ENCODE measurements at regions not wholly inside any gene's neighbourhood (a gene's known extent, or its start where the extent isn't known, plus 50 kb on each side); places are given as distances from the start of the nearest gene placed in this dataset.
"Not testable (repeated sequence)": the region's sequence is repeated elsewhere in the genome, so short reads cannot be mapped to it uniquely, and the experiment has no call there.

- DNase-seq (ENCODE audit: low read depth): no peak
These were observed 607.3 kb downstream of the ANKRD50 start for GRCh38 chr4:124105212-124105611.

GRCh38 chr4:124111411-124111810, 601.1 kb downstream of the ANKRD50 start:
- no peak for DNase-seq (ENCODE audit: low read depth)

DNA sequence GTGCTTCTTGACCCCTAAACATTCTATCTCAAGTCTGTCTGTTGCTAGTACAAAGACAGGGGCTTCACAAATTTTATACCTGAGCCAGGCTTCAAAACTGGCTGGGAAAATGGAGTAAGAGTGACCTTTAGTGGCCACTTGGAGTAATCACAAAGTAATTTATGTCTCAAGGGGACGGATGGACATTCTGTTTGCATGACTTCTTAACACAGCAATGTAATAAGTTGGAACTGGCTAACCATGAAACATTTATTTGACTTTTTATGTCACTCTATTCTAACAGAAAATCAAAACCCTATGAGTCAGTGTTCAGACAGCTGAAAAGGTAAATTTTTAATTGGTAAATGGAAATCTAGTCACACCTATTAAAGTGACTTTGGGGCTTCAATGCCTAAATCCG, 600.6 kb downstream of the ANKRD50 start:
- DNase-seq (ENCODE audit: low read depth): no peak

- DNase-seq (ENCODE audit: low read depth): no peak
These were observed 594.5 kb downstream of the ANKRD50 start for GRCh38 chr4:124118061-124118460.

DNA sequence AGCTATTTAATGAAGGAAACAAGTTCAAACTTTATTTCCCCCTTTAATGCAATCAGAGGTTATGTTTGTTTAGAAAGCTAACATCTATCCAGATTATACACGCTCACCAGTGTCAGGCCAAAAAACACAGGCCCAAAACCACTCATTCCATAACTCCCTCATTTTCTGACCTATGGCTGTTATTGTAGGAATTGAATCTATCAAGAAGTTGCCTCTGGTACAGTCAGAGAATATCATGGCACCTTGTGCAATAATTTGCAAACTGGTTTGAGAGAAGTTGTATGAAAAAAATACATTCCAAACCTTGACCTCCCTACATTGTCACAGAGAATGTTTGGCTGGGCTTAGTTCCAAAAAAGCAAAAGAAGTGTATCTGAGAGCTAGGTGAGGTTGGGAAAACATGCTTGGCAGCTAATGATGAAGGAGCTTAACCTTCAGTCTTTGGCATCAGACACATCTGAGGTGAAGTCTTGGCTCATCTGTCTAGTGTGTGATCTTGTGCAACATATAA, 591.0 kb downstream of the ANKRD50 start:
- DNase-seq (ENCODE audit: low read depth): no peak

- no peak for DNase-seq (ENCODE audit: low read depth)
These were observed 589.4 kb downstream of the ANKRD50 start for GRCh38 chr4:124123181-124123580.

- no peak for DNase-seq (ENCODE audit: low read depth)
These were observed 588.8 kb downstream of the ANKRD50 start for GRCh38 chr4:124123721-124124120.

- not testable (repeated sequence) for DNase-seq (ENCODE audit: low read depth)
These were observed 581.2 kb downstream of the ANKRD50 start for GRCh38 chr4:124131324-124131723.

DNA sequence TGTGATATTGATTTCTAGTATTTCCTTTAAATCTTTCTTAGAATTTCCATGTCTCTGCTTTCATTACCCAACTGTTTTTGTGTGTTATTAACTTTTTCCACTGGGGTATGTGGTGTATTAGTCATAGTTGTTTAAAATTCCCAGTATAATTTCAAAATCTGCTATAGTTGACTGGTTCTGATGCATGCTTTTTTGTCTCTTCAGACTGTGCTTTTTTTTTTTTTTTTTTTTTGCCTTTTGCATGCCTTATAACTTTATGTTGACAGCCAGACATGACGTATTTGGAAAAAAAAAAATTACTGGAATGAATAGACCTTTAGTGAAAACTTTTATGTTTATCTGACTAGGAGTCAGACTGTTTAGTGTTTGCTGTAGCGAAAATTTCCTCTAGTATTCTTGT, 580.4 kb downstream of the ANKRD50 start:
- DNase-seq (ENCODE audit: low read depth): no peak

GRCh38 chr4:124133753-124134152, 578.8 kb downstream of the ANKRD50 start:
- no peak for DNase-seq (ENCODE audit: low read depth)

GRCh38 chr4:124135409-124135813, 577.1 kb downstream of the ANKRD50 start:
- DNase-seq (ENCODE audit: low read depth): no peak

GRCh38 chr4:124139044-124139443, 573.5 kb downstream of the ANKRD50 start:
- no peak for DNase-seq (ENCODE audit: low read depth)

DNA sequence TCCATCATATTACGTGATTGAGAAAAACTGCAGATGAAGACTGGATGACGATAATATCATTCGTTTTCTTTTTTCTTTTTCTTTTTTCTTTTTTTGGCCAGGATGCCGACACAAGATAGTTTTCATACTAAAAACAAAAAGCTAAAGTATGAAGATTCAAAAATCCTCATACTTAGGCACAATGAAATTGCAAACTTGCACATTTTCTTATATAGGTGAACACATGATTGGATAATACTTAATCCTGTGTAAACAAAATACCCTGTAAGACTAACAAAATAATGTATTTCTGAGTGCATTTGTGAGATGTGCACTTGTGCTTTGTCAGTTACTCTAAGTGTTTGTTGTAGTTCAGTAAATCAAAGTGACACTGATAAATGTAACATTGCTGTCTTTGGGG, 568.9 kb downstream of the ANKRD50 start:
- no peak for DNase-seq (ENCODE audit: low read depth)

GRCh38 chr4:124144238-124144654, 568.3 kb downstream of the ANKRD50 start:
- no peak for DNase-seq (ENCODE audit: low read depth)

- no peak for DNase-seq (ENCODE audit: low read depth)
These were observed 566.5 kb downstream of the ANKRD50 start for GRCh38 chr4:124146068-124146467.

GRCh38 chr4:124151031-124151430, 561.5 kb downstream of the ANKRD50 start:
- DNase-seq (ENCODE audit: low read depth): no peak

- DNase-seq (ENCODE audit: low read depth): no peak
These were observed 560.4 kb downstream of the ANKRD50 start for GRCh38 chr4:124152132-124152531.

GRCh38 chr4:124155239-124155638, 557.3 kb downstream of the ANKRD50 start:
- DNase-seq (ENCODE audit: low read depth): no peak

DNA sequence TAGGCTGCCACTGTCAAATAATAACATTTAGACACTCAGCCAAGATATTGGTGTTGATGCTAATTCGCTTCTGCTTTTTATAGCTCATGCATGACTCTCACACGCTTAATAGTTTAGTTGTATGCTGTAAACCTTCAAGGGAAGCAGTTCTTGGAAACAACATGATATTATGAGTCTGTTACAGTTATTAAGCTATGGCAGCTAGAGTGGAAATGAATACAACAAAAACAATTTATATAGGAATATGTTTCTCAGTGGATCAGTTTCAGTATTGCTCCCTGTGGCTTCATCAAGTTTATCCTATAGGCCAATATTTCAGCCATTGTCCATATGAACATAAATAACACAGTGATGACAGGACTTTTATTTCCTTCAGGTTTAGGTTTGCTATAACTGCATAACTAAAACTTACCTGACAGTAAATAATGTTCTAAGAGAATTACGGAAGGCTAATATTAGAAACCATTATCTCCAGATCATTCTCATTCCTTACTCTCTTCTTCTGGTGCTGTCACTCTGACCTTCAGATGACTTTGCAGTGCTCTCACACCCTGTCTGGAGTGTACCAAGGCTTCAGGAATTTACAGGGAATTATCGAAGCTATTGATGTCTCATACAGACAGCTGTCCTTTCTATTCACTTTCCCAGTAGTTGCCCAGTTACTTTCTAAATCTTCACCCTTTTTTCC, 555.0 kb downstream of the ANKRD50 start:
- no peak for DNase-seq (ENCODE audit: low read depth)

GRCh38 chr4:124163401-124163800, 549.1 kb downstream of the ANKRD50 start:
- no peak for DNase-seq (ENCODE audit: low read depth)

- no peak for DNase-seq (ENCODE audit: low read depth)
These were observed 544.9 kb downstream of the ANKRD50 start for GRCh38 chr4:124167602-124168001.

DNA sequence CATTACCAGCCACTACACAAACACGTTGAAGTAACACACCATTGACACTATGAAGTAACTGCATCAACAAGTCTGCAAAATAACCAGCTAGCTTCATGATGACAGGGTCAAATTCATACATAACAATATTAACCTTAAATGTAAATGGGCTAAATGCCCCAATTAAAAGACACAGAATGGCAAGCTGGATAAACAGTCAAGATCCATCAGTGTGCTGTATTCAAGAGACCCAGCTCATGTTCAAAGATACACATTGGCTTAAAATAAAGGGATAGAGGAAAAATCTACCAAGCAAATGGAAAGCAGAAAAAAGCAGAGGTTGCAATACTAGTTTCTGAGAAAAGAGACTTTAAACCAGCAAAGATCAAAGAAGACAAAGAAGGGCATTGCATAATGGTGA, 543.0 kb downstream of the ANKRD50 start:
- DNase-seq (ENCODE audit: low read depth): not testable (repeated sequence)

DNA sequence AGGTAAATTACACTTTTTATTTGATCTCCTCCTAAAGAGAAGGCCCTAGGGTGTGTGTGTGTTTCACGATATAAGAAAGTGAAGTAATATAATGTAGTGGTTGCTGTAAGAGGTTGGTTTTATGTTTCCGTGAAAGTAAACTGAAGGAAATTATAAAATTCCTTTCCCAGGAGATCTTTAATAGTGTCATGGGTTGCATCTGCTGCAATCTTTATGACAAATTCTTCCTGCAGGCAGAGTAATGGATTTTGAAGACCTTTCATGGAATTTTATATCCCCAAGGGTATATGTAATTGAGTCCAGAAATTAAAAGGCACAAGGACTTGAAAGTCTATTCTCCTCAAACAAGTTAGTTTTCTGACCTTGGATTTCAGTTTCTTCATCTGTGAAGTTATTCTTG, 538.6 kb downstream of the ANKRD50 start:
- no peak for DNase-seq (ENCODE audit: low read depth)

Measured in activated T-helper 1 cell treated with Interleukin-2 at 50 U/mL for 16 hours (primary cell).